AG09309 (cell line): ENCODE measurements at regions not wholly inside any gene's neighbourhood (a gene's known extent, or its start where the extent isn't known, plus 50 kb on each side); places are given as distances from the start of the nearest gene placed in this dataset.
"Not testable (repeated sequence)": the region's sequence is repeated elsewhere in the genome, so short reads cannot be mapped to it uniquely, and the experiment has no call there.

Experiments
- DNase-seq: peaks from one replicate; pipeline ENCODE4 v3.0.0-alpha.2; 2010; ENCODE audit warnings: low read depth
- H3K4me3 ChIP-seq: 2 replicates; pipeline ENCODE4 v1.5.1; 2011; ENCODE audit warnings: mild to moderate bottlenecking, low read depth, low read length, moderate library complexity; ENCODE audit not compliant: control insufficient read depth
- CTCF ChIP-seq: IDR thresholded peaks from 2 replicates; pipeline ENCODE4 v1.5.1; 2011; ENCODE audit warnings: mild to moderate bottlenecking, low read depth, low read length, inconsistent platforms; ENCODE audit not compliant: insufficient read depth, control insufficient read depth; ENCODE audit errors: missing control alignments

- no peak for TF ChIP-seq CTCF
- no peak for DNase-seq
Observed at GRCh38 chrX:93868289-93868965, 194.4 kb downstream of the FAM133A start.

GRCh38 chrX:93874554-93874953, 200.5 kb downstream of the FAM133A start:
- peak; percentile 45 for TF ChIP-seq CTCF
- H3K4me3 ChIP-seq = no peak overlapping the region
- no peak for DNase-seq

More at GRCh38 chrX:93868289-93868965, 194.4 kb downstream of the FAM133A start:
- no peak overlapping the region for H3K4me3 ChIP-seq

- H3K4me3 ChIP-seq = no peak overlapping the region
- no peak for TF ChIP-seq CTCF
- DNase-seq = no peak
Observed at GRCh38 chrX:93875621-93876282, 201.7 kb downstream of the FAM133A start.

- DNase-seq, H3K4me3 ChIP-seq: not testable (repeated sequence)
Observed at GRCh38 chrX:93921041-93921440, 247.0 kb downstream of the FAM133A start.

GRCh38 chrX:93932471-93933220, 258.6 kb downstream of the FAM133A start:
- no peak for TF ChIP-seq CTCF
- DNase-seq = no peak

GRCh38 chrX:93977641-93978040, 303.6 kb downstream of the FAM133A start:
- TF ChIP-seq CTCF = no peak
- no peak overlapping the region for H3K4me3 ChIP-seq
- no peak for DNase-seq

More at GRCh38 chrX:93932471-93933220, 258.6 kb downstream of the FAM133A start:
- H3K4me3 ChIP-seq = no peak overlapping the region
